GM21515 (cell line): ENCODE measurements at regions not wholly inside any gene's neighbourhood (a gene's known extent, or its start where the extent isn't known, plus 50 kb on each side); places are given as distances from the start of the nearest gene placed in this dataset.
A peak's percentile ranks its signal among the peaks of the same experiment; 100 is the strongest.
"Not testable (repeated sequence)": the region's sequence is repeated elsewhere in the genome, so short reads cannot be mapped to it uniquely, and the experiment has no call there.

Source experiments
- ATAC-seq: cut with Tn5 transposase; IDR thresholded peaks from one replicate; pipeline ENCODE4 v1.9.1; 2021; ENCODE audit not compliant: unreplicated experiment

DNA sequence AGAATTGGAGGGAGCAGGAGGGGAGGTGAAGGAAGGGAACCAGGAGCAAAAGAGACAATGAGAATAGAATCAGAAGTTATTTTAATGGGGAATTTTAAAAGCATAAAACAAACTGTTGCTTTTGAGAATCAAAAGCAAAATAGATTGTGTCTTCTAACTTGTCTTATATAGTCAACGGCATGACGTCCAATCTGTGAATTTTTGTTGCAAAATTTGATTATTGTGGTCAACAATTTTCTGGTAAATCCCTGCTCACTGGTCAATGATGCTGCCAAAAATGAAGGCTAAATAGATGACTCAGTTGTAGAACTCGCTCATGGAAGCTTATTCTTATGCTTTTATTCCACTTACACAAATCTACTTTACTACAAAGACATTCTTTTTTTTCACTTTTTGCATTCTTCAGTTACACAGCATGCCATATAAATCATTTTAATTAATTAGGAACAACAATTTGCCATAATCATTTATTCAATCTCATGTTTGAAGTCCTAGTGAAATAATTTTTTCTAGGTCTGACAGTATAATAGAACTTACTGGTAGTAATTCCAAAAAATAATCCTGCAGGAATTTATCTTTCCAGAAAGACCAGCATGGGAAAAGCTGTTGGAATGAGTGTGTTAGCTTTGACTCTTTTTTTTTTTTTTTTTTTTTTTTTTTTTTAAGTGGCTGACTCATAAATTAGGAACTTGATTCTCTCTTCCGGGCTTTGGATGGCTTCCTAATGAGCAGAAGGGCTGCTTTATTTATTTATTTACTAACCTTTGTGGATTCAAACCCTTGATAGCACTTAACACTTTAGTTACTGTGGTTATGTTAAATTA, 256.9 kb downstream of the SPRY2 start:
- no peak for ATAC-seq

DNA sequence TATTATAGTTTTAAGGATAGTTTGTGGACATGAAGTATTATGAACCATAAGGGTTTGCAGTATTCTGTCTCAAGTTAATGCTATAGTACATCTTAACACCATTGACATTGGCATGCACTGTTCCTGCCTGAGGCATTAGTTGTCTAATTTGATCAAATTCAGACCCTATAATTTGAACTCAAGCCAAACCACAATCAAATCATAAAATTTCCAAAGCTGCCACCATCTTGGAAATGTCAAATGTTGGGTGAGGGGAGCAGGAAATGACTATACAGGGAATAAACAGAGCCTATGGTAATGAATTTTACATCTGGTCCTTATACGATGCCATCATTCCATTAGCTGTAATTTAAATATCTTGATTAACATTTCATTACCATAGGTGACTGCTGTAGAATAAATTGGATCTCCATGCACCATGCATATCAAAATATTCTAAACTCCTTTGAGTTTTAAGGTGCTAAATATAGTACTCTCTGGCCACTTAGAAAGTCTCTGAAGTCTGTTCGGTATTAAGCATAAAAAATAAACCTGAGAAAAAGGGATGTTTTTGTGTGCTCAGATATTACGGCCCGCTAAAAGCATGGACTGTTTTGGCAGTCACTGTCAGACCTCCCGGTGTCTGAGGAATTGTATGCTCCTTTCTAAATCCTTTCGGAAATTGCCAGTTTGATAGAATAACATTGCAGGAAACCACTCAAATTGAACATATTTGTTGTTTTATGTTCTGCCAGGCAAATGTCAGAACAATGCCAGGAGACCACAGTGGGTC, 257.7 kb downstream of the SPRY2 start:
- no peak for ATAC-seq

DNA sequence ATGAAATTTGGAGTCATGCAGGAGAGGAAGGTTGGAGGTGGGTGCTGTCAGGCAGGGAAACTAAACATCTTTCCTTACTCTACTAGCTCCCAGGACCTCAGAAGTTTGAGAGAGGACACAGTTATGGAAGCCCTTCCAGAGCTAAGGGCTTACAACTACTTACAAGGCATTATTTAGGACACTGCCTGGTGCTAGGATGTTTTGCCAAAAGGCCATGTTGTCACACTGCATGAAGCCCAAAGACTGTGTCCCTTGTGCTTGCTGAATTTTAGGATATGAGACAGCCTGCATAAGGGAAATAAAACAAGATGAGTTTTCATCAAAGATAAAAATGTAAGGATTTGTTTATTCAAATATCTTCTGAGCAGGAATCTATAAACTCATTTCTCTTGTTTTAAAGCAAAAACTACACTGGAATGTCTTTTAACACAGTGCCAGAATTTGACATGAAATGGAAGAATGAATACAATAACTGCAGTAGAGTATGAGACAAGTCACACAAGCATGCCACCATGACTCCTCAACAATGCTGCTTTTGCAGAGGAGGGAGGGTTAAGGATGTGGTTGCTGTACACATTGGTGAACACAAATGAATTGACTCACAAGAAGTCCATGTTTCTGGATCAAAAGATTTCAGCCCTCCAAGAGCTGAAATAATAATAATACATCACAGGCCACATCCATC, 258.4 kb downstream of the SPRY2 start:
- no peak for ATAC-seq

- ATAC-seq: no peak
Observed at GRCh38 chr13:80074811-80075210, 266.1 kb downstream of the SPRY2 start.

- no peak for ATAC-seq
Observed at GRCh38 chr13:80074143-80074752, 266.7 kb downstream of the SPRY2 start.

DNA sequence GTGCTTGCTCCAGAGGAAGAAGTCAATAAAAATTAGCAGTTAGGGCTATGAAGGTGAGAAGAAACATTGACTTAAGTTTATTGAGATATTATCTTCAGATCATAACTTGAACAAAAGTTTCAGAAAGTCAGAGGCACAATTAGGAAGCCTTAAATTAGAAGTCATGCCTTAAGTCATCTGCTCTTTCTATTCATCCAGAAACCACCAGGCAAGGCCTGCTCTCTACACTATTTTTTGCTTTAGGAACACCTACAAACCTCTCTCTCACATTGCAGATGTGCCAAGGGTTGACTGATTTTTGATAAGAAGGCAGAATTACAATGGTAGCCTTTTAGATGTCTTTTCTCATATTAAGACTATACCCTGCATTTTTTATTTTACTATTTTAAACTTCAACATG, 268.7 kb downstream of the SPRY2 start:
- no peak for ATAC-seq

GRCh38 chr13:80070024-80070703, 270.8 kb downstream of the SPRY2 start:
- ATAC-seq: no peak

DNA sequence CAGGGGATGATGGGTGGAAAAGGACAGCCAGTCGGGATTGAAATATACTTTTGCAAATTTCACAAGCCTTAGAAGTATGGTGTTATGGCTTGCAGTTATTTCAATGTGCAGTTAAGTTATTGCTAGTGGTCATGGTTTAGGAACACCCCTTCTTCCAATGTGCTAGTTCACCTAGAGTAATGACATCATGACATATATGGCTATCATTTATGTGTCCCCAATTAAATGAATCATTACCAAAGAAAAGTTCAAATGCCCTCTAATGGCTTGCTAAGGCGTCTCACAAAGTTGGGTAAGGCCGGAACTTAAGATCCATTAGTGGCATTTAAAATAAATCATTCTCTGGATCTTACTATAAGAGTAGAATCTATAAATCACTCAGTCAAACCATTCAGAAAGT, 271.6 kb downstream of the SPRY2 start:
- ATAC-seq: no peak

- ATAC-seq: no peak
Observed at GRCh38 chr13:80065996-80066395, 274.9 kb downstream of the SPRY2 start.

DNA sequence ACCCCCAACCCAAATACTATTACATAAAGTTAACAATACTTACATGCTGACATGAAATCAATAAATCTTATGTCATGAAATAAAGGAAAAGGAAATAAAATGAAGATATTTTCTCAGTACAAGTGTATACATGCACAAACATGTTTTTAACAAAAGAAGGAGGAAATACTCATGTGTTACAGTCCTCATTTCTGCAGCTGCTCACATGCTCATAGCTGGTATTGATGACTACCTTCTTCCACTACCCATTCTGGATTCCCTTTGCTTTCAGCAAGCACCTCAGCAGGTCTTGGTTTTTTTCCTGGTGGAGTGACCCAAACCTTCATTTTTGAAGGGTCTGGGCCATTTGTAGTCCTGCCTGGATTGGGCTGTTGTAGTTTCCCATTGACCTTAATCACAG, 278.5 kb downstream of the SPRY2 start:
- not testable (repeated sequence) for ATAC-seq

GRCh38 chr13:80059789-80060188, 281.1 kb downstream of the SPRY2 start:
- ATAC-seq: no peak

DNA sequence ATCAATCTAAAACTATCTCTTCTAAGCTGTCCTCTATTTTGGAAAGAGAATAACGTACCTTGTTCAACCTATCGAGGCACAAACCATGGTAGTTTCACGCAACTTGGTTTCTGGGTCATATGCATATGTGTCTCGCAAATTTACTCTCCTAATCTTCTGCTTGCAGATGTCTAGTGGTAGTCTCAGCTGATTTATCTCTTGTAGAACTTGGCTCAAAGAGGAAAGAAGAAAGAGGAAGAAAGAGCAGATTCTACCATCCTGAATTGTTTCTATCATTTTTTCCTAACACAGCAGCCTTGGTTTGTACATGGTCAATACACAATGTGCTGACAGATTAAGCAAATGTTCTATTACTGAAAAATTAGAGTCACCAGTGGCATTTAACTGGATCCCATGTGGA, 282.3 kb downstream of the SPRY2 start:
- no peak for ATAC-seq

DNA sequence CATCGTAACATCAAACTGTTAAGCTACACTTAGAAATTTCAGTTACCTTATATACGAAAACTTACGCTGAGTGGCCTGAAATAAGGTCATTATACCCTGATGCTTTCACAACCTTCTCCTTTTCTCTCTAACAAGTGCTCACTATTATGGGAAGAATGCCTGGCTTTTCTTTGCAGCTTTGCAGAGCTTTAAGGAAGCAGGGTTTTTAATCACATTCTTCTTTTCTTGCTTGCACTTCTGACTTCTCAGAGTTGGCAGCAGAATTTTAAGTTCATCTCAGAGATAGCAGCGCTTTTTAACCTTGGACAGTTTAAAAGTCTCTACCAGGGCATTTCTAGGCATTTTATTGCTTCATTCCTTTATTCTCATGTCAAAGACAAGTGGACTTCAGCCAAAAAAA, 285.1 kb downstream of the SPRY2 start:
- ATAC-seq: no peak

- no peak for ATAC-seq
Observed at GRCh38 chr13:80054806-80055205, 286.1 kb downstream of the SPRY2 start.

DNA sequence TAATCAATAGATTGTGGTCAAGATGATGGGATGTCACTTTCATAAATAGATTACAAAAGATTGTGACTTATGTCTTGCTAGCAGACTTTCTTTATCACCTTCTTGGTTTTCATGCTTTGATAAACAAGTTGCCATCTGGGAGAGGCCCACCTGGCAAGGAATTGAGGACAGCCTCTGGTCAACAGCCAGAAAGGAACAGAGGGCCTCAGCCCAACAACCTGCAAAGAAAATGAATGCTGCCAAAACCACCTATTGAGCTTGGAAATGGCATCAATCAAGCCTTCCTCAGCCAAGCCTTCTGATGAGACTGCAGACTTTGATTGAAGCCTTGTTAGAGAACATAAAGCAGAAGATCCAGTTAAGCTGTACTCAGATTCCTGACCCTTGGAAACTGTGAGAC, 288.6 kb downstream of the SPRY2 start:
- no peak for ATAC-seq

DNA sequence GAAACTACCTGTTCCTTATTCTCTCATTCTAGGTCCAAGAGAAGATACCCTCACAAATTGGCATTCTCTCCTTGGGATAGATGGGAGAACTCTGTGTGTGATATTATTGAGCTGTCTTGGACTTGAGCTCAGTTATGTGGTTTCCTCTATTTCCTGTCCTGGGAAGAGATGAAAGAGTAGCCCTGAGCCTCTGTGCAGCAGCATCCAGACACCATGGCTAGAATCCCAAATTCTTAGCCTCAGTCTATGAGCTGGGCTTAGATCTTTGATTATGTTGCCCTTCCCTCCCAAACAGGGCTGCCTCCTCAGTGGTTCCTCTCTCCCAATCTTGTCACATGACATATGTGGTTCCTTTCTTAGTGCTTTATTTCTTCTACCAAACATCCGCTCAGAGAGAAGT, 290.7 kb downstream of the SPRY2 start:
- ATAC-seq: no peak

GRCh38 chr13:80048802-80049201, 292.1 kb downstream of the SPRY2 start:
- ATAC-seq: peak; percentile 95

DNA sequence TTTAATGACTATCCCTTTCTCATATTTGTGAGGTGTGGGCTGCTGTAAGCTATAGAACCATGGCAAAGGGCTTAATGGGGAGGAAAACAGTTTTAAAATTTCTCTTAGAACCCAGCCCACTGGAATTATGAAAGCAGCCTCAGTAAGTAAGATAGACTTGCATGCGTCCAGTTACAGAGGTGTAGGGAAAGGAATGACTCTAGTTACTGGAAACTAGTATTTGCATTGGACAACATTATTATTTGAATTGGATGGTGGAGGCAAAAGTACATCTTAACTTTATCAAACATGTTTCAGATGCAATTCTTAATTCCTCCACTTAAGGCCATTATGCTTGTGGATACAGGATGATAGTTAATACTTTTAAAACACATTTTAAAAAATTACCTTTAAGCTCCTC, 292.9 kb downstream of the SPRY2 start:
- ATAC-seq: no peak

- no peak for ATAC-seq
Observed at GRCh38 chr13:80047406-80047805, 293.5 kb downstream of the SPRY2 start.

GRCh38 chr13:80040981-80041317, 300.0 kb downstream of the SPRY2 start:
- ATAC-seq: no peak
